ENCODE measurements at regions not wholly inside any gene's neighbourhood (a gene's known extent, or its start where the extent isn't known, plus 50 kb on each side); places are given as distances from the start of the nearest gene placed in this dataset.

GRCh38 chr16:86638642-86639041 is 60.3 kb downstream of the FOXL1 start:
- H3K56ac ChIP-seq (ENCODE audit: low read length), result no peak overlapping the region
- H3K9ac ChIP-seq (ENCODE audit: low read length), result no peak overlapping the region
- H3K79me1 ChIP-seq (ENCODE audit: low read length), result no peaks in the 10 kb centered on the region
- no peak overlapping the region for H3K18ac ChIP-seq (ENCODE audit: low read length)
- H3K4me3 ChIP-seq (ENCODE audit: low read length), result no peak overlapping the region
- no peaks in the 10 kb centered on the region for H3K36me3 ChIP-seq (ENCODE audit: control insufficient read depth, insufficient read depth, low read length)
- H4K8ac ChIP-seq (ENCODE audit: low read depth, low read length), result no peak overlapping the region
- no peak overlapping the region for H2BK120ac ChIP-seq (ENCODE audit: low read depth, low read length)
- H2BK15ac ChIP-seq (replicated peaks; ENCODE audit: low read depth), result no peak overlapping the region
- H3K27ac ChIP-seq (ENCODE audit: low read depth, low read length), result no peak overlapping the region
- WGBS (ENCODE audit: extremely low coverage, insufficient coverage, low lambda C conversion rate), result no CpG with 5 or more reads among the region's 10 CpGs
- no peak overlapping the region for H2AK5ac ChIP-seq (ENCODE audit: low read length)
- H3K27me3 ChIP-seq (ENCODE audit: insufficient read depth, low read length, poor library complexity), result no peaks in the 10 kb centered on the region
- no peak overlapping the region for H4K5ac ChIP-seq (ENCODE audit: low read length)
- no peak overlapping the region for H3K4ac ChIP-seq (ENCODE audit: low read depth, low read length)
- H2BK5ac ChIP-seq (ENCODE audit: low read length), result no peak overlapping the region
- no peaks in the 10 kb centered on the region for H3K79me2 ChIP-seq (ENCODE audit: control insufficient read depth, insufficient read depth, low read length)
- DNase-seq, result no peak
- no peaks in the 10 kb centered on the region for H3K4me1 ChIP-seq (ENCODE audit: control insufficient read depth, low read depth, low read length)
- no peak overlapping the region for H3K23ac ChIP-seq (ENCODE audit: low read length)
- no peak overlapping the region for H3K4me2 ChIP-seq (ENCODE audit: low read length)

- Histone ChIP-seq H3K18ac (ENCODE audit: low read length) (no peak overlapping the region), H2BK5ac (ENCODE audit: low read length) (no peak overlapping the region), H3K4me2 (ENCODE audit: low read length) (no peak overlapping the region), H3K4ac (ENCODE audit: low read depth, low read length) (no peak overlapping the region), H2BK15ac (replicated peaks; ENCODE audit: low read depth) (no peak overlapping the region), H2AK5ac (ENCODE audit: low read length) (no peak overlapping the region), H3K79me2 (ENCODE audit: control insufficient read depth, insufficient read depth, low read length) (no peaks in the 10 kb centered on the region), H3K36me3 (ENCODE audit: control insufficient read depth, insufficient read depth, low read length) (no peaks in the 10 kb centered on the region), H3K56ac (ENCODE audit: low read length) (no peak overlapping the region), H4K5ac (ENCODE audit: low read length) (no peak overlapping the region), H3K4me3 (ENCODE audit: low read length) (no peak overlapping the region), H3K27ac (ENCODE audit: low read depth, low read length) (no peak overlapping the region), H2BK120ac (ENCODE audit: low read depth, low read length) (no peak overlapping the region), H3K79me1 (ENCODE audit: low read length) (no peaks in the 10 kb centered on the region), H3K4me1 (ENCODE audit: control insufficient read depth, low read depth, low read length) (no peaks in the 10 kb centered on the region), H3K27me3 (ENCODE audit: insufficient read depth, low read length, poor library complexity) (no peaks in the 10 kb centered on the region), H3K9ac (ENCODE audit: low read length) (no peak overlapping the region), H4K8ac (ENCODE audit: low read depth, low read length) (no peak overlapping the region), H3K23ac (ENCODE audit: low read length) (no peak overlapping the region)
- WGBS (ENCODE audit: extremely low coverage, insufficient coverage, low lambda C conversion rate), result no CpG with 5 or more reads among the region's 12 CpGs
- DNase-seq, result no peak
Observed at GRCh38 chr16:86639354-86639753, 61.0 kb downstream of the FOXL1 start.

GRCh38 chr16:86640265-86640843 is 62.0 kb downstream of the FOXL1 start:
- H3K36me3 ChIP-seq (ENCODE audit: control insufficient read depth, insufficient read depth, low read length), result no peaks in the 10 kb centered on the region
- H3K4me2 ChIP-seq (ENCODE audit: low read length), result no peak overlapping the region
- H4K5ac ChIP-seq (ENCODE audit: low read length), result no peak overlapping the region
- no CpG with 5 or more reads among the region's 13 CpGs for WGBS (ENCODE audit: extremely low coverage, insufficient coverage, low lambda C conversion rate)
- no peak overlapping the region for H3K9ac ChIP-seq (ENCODE audit: low read length)
- H2BK5ac ChIP-seq (ENCODE audit: low read length), result no peak overlapping the region
- H3K4ac ChIP-seq (ENCODE audit: low read depth, low read length), result no peak overlapping the region
- no peak overlapping the region for H4K8ac ChIP-seq (ENCODE audit: low read depth, low read length)
- no peak overlapping the region for H2BK15ac ChIP-seq (replicated peaks; ENCODE audit: low read depth)
- H3K56ac ChIP-seq (ENCODE audit: low read length), result no peak overlapping the region
- no peaks in the 10 kb centered on the region for H3K79me2 ChIP-seq (ENCODE audit: control insufficient read depth, insufficient read depth, low read length)
- H3K23ac ChIP-seq (ENCODE audit: low read length), result no peak overlapping the region
- H3K18ac ChIP-seq (ENCODE audit: low read length), result no peak overlapping the region
- H3K4me1 ChIP-seq (ENCODE audit: control insufficient read depth, low read depth, low read length), result no peaks in the 10 kb centered on the region
- no peak overlapping the region for H3K27ac ChIP-seq (ENCODE audit: low read depth, low read length)
- no peak overlapping the region for H2BK120ac ChIP-seq (ENCODE audit: low read depth, low read length)
- DNase-seq, result no peak
- no peaks in the 10 kb centered on the region for H3K79me1 ChIP-seq (ENCODE audit: low read length)
- H3K4me3 ChIP-seq (ENCODE audit: low read length), result no peak overlapping the region
- H3K27me3 ChIP-seq (ENCODE audit: insufficient read depth, low read length, poor library complexity), result no peaks in the 10 kb centered on the region
- no peak overlapping the region for H2AK5ac ChIP-seq (ENCODE audit: low read length)

- H2BK15ac ChIP-seq (replicated peaks; ENCODE audit: low read depth), result no peak overlapping the region
- no peak overlapping the region for H2AK5ac ChIP-seq (ENCODE audit: low read length)
- H3K4me2 ChIP-seq (ENCODE audit: low read length), result no peak overlapping the region
- no peak overlapping the region for H3K4me3 ChIP-seq (ENCODE audit: low read length)
- no peak overlapping the region for H3K56ac ChIP-seq (ENCODE audit: low read length)
- H4K8ac ChIP-seq (ENCODE audit: low read depth, low read length), result no peak overlapping the region
- no peaks in the 10 kb centered on the region for H3K79me2 ChIP-seq (ENCODE audit: control insufficient read depth, insufficient read depth, low read length)
- H4K5ac ChIP-seq (ENCODE audit: low read length), result no peak overlapping the region
- H3K9ac ChIP-seq (ENCODE audit: low read length), result no peak overlapping the region
- no peak overlapping the region for H3K4ac ChIP-seq (ENCODE audit: low read depth, low read length)
- no peak overlapping the region for H3K18ac ChIP-seq (ENCODE audit: low read length)
- DNase-seq, result no peak
- no peak overlapping the region for H3K23ac ChIP-seq (ENCODE audit: low read length)
- no peaks in the 10 kb centered on the region for H3K4me1 ChIP-seq (ENCODE audit: control insufficient read depth, low read depth, low read length)
- no peak overlapping the region for H2BK5ac ChIP-seq (ENCODE audit: low read length)
- no CpG with 5 or more reads among the region's 1 CpG for WGBS (ENCODE audit: extremely low coverage, insufficient coverage, low lambda C conversion rate)
- no peak overlapping the region for H3K27ac ChIP-seq (ENCODE audit: low read depth, low read length)
- no peaks in the 10 kb centered on the region for H3K27me3 ChIP-seq (ENCODE audit: insufficient read depth, low read length, poor library complexity)
- no peak overlapping the region for H2BK120ac ChIP-seq (ENCODE audit: low read depth, low read length)
- H3K79me1 ChIP-seq (ENCODE audit: low read length), result no peaks in the 10 kb centered on the region
- no peaks in the 10 kb centered on the region for H3K36me3 ChIP-seq (ENCODE audit: control insufficient read depth, insufficient read depth, low read length)
Observed at GRCh38 chr16:86642087-86642486, 63.7 kb downstream of the FOXL1 start.

- H3K79me2 ChIP-seq (ENCODE audit: control insufficient read depth, insufficient read depth, low read length), result no peaks in the 10 kb centered on the region
- no peak overlapping the region for H3K56ac ChIP-seq (ENCODE audit: low read length)
- H3K4me2 ChIP-seq (ENCODE audit: low read length), result no peak overlapping the region
- no CpG with 5 or more reads among the region's 6 CpGs for WGBS (ENCODE audit: extremely low coverage, insufficient coverage, low lambda C conversion rate)
- no peak overlapping the region for H2BK120ac ChIP-seq (ENCODE audit: low read depth, low read length)
- H3K9ac ChIP-seq (ENCODE audit: low read length), result no peak overlapping the region
- no peak overlapping the region for H2BK15ac ChIP-seq (replicated peaks; ENCODE audit: low read depth)
- H3K4ac ChIP-seq (ENCODE audit: low read depth, low read length), result no peak overlapping the region
- no peak overlapping the region for H2AK5ac ChIP-seq (ENCODE audit: low read length)
- no peak for DNase-seq
- H3K4me1 ChIP-seq (ENCODE audit: control insufficient read depth, low read depth, low read length), result no peaks in the 10 kb centered on the region
- H3K36me3 ChIP-seq (ENCODE audit: control insufficient read depth, insufficient read depth, low read length), result no peaks in the 10 kb centered on the region
- no peak overlapping the region for H2BK5ac ChIP-seq (ENCODE audit: low read length)
- H3K27me3 ChIP-seq (ENCODE audit: insufficient read depth, low read length, poor library complexity), result no peaks in the 10 kb centered on the region
- H4K8ac ChIP-seq (ENCODE audit: low read depth, low read length), result no peak overlapping the region
- no peak overlapping the region for H4K5ac ChIP-seq (ENCODE audit: low read length)
- no peak overlapping the region for H3K18ac ChIP-seq (ENCODE audit: low read length)
- H3K4me3 ChIP-seq (ENCODE audit: low read length), result no peak overlapping the region
- no peak overlapping the region for H3K23ac ChIP-seq (ENCODE audit: low read length)
- H3K27ac ChIP-seq (ENCODE audit: low read depth, low read length), result no peak overlapping the region
- no peaks in the 10 kb centered on the region for H3K79me1 ChIP-seq (ENCODE audit: low read length)
Observed at GRCh38 chr16:86643671-86644070, 65.3 kb downstream of the FOXL1 start.

GRCh38 chr16:86647561-86647960 is 69.2 kb downstream of the FOXL1 start:
- no peak overlapping the region for H2BK15ac ChIP-seq (replicated peaks; ENCODE audit: low read depth)
- no peak for DNase-seq
- no peak overlapping the region for H3K18ac ChIP-seq (ENCODE audit: low read length)
- no peak overlapping the region for H3K27ac ChIP-seq (ENCODE audit: low read depth, low read length)
- no peaks in the 10 kb centered on the region for H3K27me3 ChIP-seq (ENCODE audit: insufficient read depth, low read length, poor library complexity)
- no peak overlapping the region for H2AK5ac ChIP-seq (ENCODE audit: low read length)
- H3K9ac ChIP-seq (ENCODE audit: low read length), result no peak overlapping the region
- no peak overlapping the region for H4K5ac ChIP-seq (ENCODE audit: low read length)
- H3K23ac ChIP-seq (ENCODE audit: low read length), result no peak overlapping the region
- H4K8ac ChIP-seq (ENCODE audit: low read depth, low read length), result no peak overlapping the region
- no peak overlapping the region for H3K4me3 ChIP-seq (ENCODE audit: low read length)
- H2BK5ac ChIP-seq (ENCODE audit: low read length), result no peak overlapping the region
- H3K36me3 ChIP-seq (ENCODE audit: control insufficient read depth, insufficient read depth, low read length), result no peaks in the 10 kb centered on the region
- H3K4ac ChIP-seq (ENCODE audit: low read depth, low read length), result no peak overlapping the region
- H2BK120ac ChIP-seq (ENCODE audit: low read depth, low read length), result no peak overlapping the region
- no peaks in the 10 kb centered on the region for H3K79me1 ChIP-seq (ENCODE audit: low read length)
- no peak overlapping the region for H3K4me2 ChIP-seq (ENCODE audit: low read length)
- no CpG with 5 or more reads among the region's 2 CpGs for WGBS (ENCODE audit: extremely low coverage, insufficient coverage, low lambda C conversion rate)
- H3K79me2 ChIP-seq (ENCODE audit: control insufficient read depth, insufficient read depth, low read length), result no peaks in the 10 kb centered on the region
- no peak overlapping the region for H3K56ac ChIP-seq (ENCODE audit: low read length)
- H3K4me1 ChIP-seq (ENCODE audit: control insufficient read depth, low read depth, low read length), result no peaks in the 10 kb centered on the region
